MG63 (cell line): ENCODE measurements at regions not wholly inside any gene's neighbourhood (a gene's known extent, or its start where the extent isn't known, plus 50 kb on each side); places are given as distances from the start of the nearest gene placed in this dataset.

Experiments
- DNase-seq: peaks from one replicate; pipeline ENCODE4 v3.0.0-alpha.2; 2020
- H3K27me3 ChIP-seq: fragments of 250-450 bp; sonication (Bioruptor Pico); 2 replicates; pipeline ENCODE4 v1.5.1; 2020; ENCODE audit warnings: mild to moderate bottlenecking, moderate library complexity
- H3K36me3 ChIP-seq: fragments of 250-450 bp; sonication (Bioruptor Pico); 2 replicates; pipeline ENCODE4 v1.5.1; 2020; ENCODE audit warnings: mild to moderate bottlenecking, moderate library complexity
- H3K4me3 ChIP-seq: fragments of 250-450 bp; sonication (Bioruptor Pico); 2 replicates; pipeline ENCODE4 v1.5.1; 2020; ENCODE audit warnings: mild to moderate bottlenecking, moderate library complexity
- H3K9me3 ChIP-seq: fragments of 250-450 bp; sonication (Bioruptor Pico); 2 replicates; pipeline ENCODE4 v1.5.1; 2020; ENCODE audit warnings: mild to moderate bottlenecking, moderate library complexity

- Histone ChIP-seq H3K4me3 (no peak overlapping the region), H3K27me3 (no peaks in the 10 kb centered on the region), H3K36me3 (no peaks in the 10 kb centered on the region), H3K9me3 (no peaks in the 10 kb centered on the region)
- DNase-seq: no peak
Observed at GRCh38 chr10:44238212-44238611, 146.7 kb downstream of the CXCL12 start.

GRCh38 chr10:44237364-44238049 is 147.4 kb downstream of the CXCL12 start:
- Histone ChIP-seq H3K36me3 (no peaks in the 10 kb centered on the region), H3K9me3 (no peaks in the 10 kb centered on the region), H3K4me3 (no peak overlapping the region), H3K27me3 (no peaks in the 10 kb centered on the region)
- DNase-seq: no peak

- H3K4me3 ChIP-seq: no peak overlapping the region
- no peak for DNase-seq
- H3K27me3 ChIP-seq: no peaks in the 10 kb centered on the region
- 0 out of 2 replicates have a peak, but pooled peaks cover under 1% of the 10 kb centered on the region for H3K9me3 ChIP-seq
- no peaks in the 10 kb centered on the region for H3K36me3 ChIP-seq
Observed at GRCh38 chr10:44235363-44235762, 149.5 kb downstream of the CXCL12 start.

- Histone ChIP-seq H3K4me3 (no peak overlapping the region), H3K27me3 (no peaks in the 10 kb centered on the region), H3K9me3 (0 out of 2 replicates have a peak, but pooled peaks cover 2% of the 10 kb centered on the region), H3K36me3 (no peaks in the 10 kb centered on the region)
- DNase-seq: no peak
Observed at GRCh38 chr10:44234483-44234875, 150.4 kb downstream of the CXCL12 start.

- DNase-seq: no peak
Observed at GRCh38 chr10:44233561-44234482, 151.1 kb downstream of the CXCL12 start.

GRCh38 chr10:44217274-44217820 is 167.6 kb downstream of the CXCL12 start:
- no peak overlapping the region for H3K4me3 ChIP-seq
- H3K9me3 ChIP-seq: no peaks in the 10 kb centered on the region; the same call in 1 of the 2 replicates
- no peak for DNase-seq
- H3K27me3 ChIP-seq: no peaks in the 10 kb centered on the region; the same call in 1 of the 2 replicates
- H3K36me3 ChIP-seq: no peaks in the 10 kb centered on the region

More at GRCh38 chr10:44233561-44234482, 151.1 kb downstream of the CXCL12 start:
- Histone ChIP-seq H3K9me3 (0 out of 2 replicates have a peak, but pooled peaks cover 2% of the 10 kb centered on the region), H3K27me3 (no peaks in the 10 kb centered on the region), H3K4me3 (no peak overlapping the region), H3K36me3 (no peaks in the 10 kb centered on the region)

- DNase-seq: no peak
- no peak overlapping the region for H3K4me3 ChIP-seq
- H3K36me3 ChIP-seq: no peaks in the 10 kb centered on the region
- H3K27me3 ChIP-seq: no peaks in the 10 kb centered on the region; the same call in 1 of the 2 replicates
- H3K9me3 ChIP-seq: no peaks in the 10 kb centered on the region; the same call in 1 of the 2 replicates
Observed at GRCh38 chr10:44216073-44216472, 168.8 kb downstream of the CXCL12 start.

- H3K27me3 ChIP-seq: no peaks in the 10 kb centered on the region
- H3K4me3 ChIP-seq: no peak overlapping the region
- H3K36me3 ChIP-seq: no peaks in the 10 kb centered on the region
- no peaks in the 10 kb centered on the region for H3K9me3 ChIP-seq
- no peak for DNase-seq
Observed at GRCh38 chr10:44209811-44210210, 175.1 kb downstream of the CXCL12 start.

- Histone ChIP-seq H3K9me3 (0 out of 2 replicates have a peak, but pooled peaks cover 3% of the 10 kb centered on the region), H3K36me3 (no peaks in the 10 kb centered on the region), H3K27me3 (no peaks in the 10 kb centered on the region), H3K4me3 (no peak overlapping the region)
- no peak for DNase-seq
Observed at GRCh38 chr10:44207160-44207559, 177.7 kb downstream of the CXCL12 start.

- Histone ChIP-seq H3K36me3 (no peaks in the 10 kb centered on the region), H3K27me3 (no peaks in the 10 kb centered on the region), H3K4me3 (no peak overlapping the region), H3K9me3 (0 out of 2 replicates have a peak, but pooled peaks cover 3% of the 10 kb centered on the region)
- DNase-seq: no peak
Observed at GRCh38 chr10:44206127-44206818, 178.6 kb downstream of the CXCL12 start.

GRCh38 chr10:44205067-44205466 is 179.8 kb downstream of the CXCL12 start:
- Histone ChIP-seq H3K9me3 (0 out of 2 replicates have a peak, but pooled peaks cover 3% of the 10 kb centered on the region), H3K4me3 (no peak overlapping the region), H3K27me3 (no peaks in the 10 kb centered on the region), H3K36me3 (no peaks in the 10 kb centered on the region)
- no peak for DNase-seq

GRCh38 chr10:44203535-44203934 is 181.4 kb downstream of the CXCL12 start:
- no peaks in the 10 kb centered on the region for H3K36me3 ChIP-seq
- DNase-seq: no peak
- H3K27me3 ChIP-seq: no peaks in the 10 kb centered on the region
- H3K4me3 ChIP-seq: no peak overlapping the region
- H3K9me3 ChIP-seq: 0 out of 2 replicates have a peak, but pooled peaks cover 3% of the 10 kb centered on the region

- DNase-seq: no peak
- no peak overlapping the region for H3K4me3 ChIP-seq
- H3K9me3 ChIP-seq: 0 out of 2 replicates have a peak, but pooled peaks cover 3% of the 10 kb centered on the region
- no peaks in the 10 kb centered on the region for H3K27me3 ChIP-seq
- H3K36me3 ChIP-seq: no peaks in the 10 kb centered on the region
Observed at GRCh38 chr10:44202952-44203351, 181.9 kb downstream of the CXCL12 start.

GRCh38 chr10:44201656-44202055 is 183.2 kb downstream of the CXCL12 start:
- no peak overlapping the region for H3K4me3 ChIP-seq
- DNase-seq: no peak
- H3K9me3 ChIP-seq: 0 out of 2 replicates have a peak, but pooled peaks cover 3% of the 10 kb centered on the region
- H3K27me3 ChIP-seq: no peaks in the 10 kb centered on the region
- H3K36me3 ChIP-seq: no peaks in the 10 kb centered on the region

- Histone ChIP-seq H3K27me3 (no peaks in the 10 kb centered on the region), H3K9me3 (0 out of 2 replicates have a peak, but pooled peaks cover 3% of the 10 kb centered on the region), H3K36me3 (no peaks in the 10 kb centered on the region), H3K4me3 (no peak overlapping the region)
- no peak for DNase-seq
Observed at GRCh38 chr10:44201011-44201410, 183.9 kb downstream of the CXCL12 start.

GRCh38 chr10:44199991-44200655 is 184.8 kb downstream of the CXCL12 start:
- Histone ChIP-seq H3K27me3 (no peaks in the 10 kb centered on the region), H3K9me3 (0 out of 2 replicates have a peak, but pooled peaks cover 3% of the 10 kb centered on the region), H3K36me3 (no peaks in the 10 kb centered on the region), H3K4me3 (no peak overlapping the region)
- no peak for DNase-seq
